GM19328 (cell line): ENCODE measurements at regions not wholly inside any gene's neighbourhood (a gene's known extent, or its start where the extent isn't known, plus 50 kb on each side); places are given as distances from the start of the nearest gene placed in this dataset.
"Not testable (repeated sequence)": the region's sequence is repeated elsewhere in the genome, so short reads cannot be mapped to it uniquely, and the experiment has no call there.

Experiments
- ATAC-seq: cut with Tn5 transposase; IDR thresholded peaks from one replicate; pipeline ENCODE4 v1.9.1; 2021; ENCODE audit warnings: mild to moderate bottlenecking, moderate library complexity; ENCODE audit not compliant: unreplicated experiment

DNA sequence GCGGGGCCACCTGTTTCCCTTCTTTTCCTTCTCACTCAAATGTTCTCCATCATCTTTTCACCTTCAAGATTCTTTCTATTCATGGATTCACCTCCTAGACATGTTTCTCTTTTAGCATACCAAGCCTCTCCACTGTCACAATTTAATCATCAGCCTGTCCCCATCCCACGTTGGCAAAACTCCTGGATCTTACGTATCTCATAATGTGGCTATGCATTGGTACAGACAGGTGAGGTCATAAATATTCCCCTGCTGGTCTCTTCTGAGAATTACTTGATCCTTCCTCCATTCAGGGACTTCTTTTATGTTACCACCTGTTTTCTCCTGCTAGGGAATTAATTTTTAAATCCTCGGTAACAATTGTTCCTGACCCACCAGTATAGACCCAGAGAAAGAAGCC is 262.6 kb upstream of the NEBL start:
- ATAC-seq: no peak

GRCh38 chr10:21158301-21158700 is 261.2 kb upstream of the NEBL start:
- ATAC-seq: no peak

DNA sequence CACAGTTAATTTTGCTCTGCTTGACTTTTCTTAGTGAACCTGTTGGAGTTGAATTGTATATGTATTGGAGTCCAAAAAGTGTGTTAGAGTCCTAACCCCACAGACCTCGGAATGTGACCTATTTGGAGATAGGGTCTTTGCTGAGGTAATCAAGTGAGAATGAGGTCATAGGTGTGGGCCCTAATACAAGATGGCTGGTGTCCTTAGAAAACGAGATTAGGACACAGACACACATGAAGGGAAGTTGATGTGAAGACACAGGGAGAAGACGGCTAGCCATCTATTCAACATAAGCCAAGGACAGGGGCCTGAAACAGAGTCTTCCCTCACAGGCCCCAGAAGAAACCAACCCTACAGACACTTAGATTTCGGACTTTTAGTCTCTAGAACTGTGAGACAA is 260.6 kb upstream of the NEBL start:
- ATAC-seq: no peak

DNA sequence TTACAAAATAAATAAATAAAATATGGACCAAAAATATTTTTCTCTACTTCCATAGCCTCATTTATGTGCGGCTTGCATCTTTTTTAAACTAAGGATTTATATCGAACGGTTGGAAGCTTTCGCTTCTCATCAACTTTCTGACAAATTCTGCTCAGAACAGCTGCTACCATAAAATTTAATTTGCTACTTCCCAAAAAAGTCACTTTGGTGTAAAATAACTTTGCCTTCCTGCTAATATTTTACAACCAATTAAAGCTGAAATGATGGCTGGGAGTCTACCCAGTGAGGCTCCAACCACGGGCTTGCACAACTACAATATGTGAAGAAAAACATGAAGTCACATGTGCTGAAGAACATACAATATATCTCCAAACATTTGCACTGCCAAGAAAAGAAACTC is 253.1 kb upstream of the NEBL start:
- no peak for ATAC-seq

GRCh38 chr10:21146436-21146789 is 249.3 kb upstream of the NEBL start:
- no peak for ATAC-seq

GRCh38 chr10:21145751-21146435 is 248.8 kb upstream of the NEBL start:
- no peak for ATAC-seq

DNA sequence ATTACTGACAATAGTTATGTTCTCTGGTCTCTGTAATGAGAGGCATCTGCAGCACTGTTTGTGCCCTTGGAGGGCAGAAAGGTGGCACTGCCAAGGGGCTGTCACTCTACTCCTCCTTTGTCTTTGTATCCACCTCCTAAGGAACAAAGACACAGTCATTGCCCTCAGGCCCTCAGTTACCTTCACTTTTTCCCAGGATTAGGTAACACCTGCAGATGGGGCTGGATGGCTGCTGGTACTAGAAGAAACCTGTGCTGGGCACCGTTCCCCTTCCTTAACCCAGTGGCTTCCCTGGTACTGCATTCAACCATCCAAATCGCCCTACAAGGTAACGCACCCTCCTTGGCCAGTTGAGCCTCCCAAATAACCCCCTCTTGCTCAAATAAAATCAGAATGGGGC is 246.9 kb upstream of the NEBL start:
- no peak for ATAC-seq

- ATAC-seq: no peak
These were observed 244.9 kb upstream of the NEBL start for GRCh38 chr10:21141946-21142492.

- ATAC-seq: no peak
These were observed 241.7 kb upstream of the NEBL start for GRCh38 chr10:21138769-21139340.

DNA sequence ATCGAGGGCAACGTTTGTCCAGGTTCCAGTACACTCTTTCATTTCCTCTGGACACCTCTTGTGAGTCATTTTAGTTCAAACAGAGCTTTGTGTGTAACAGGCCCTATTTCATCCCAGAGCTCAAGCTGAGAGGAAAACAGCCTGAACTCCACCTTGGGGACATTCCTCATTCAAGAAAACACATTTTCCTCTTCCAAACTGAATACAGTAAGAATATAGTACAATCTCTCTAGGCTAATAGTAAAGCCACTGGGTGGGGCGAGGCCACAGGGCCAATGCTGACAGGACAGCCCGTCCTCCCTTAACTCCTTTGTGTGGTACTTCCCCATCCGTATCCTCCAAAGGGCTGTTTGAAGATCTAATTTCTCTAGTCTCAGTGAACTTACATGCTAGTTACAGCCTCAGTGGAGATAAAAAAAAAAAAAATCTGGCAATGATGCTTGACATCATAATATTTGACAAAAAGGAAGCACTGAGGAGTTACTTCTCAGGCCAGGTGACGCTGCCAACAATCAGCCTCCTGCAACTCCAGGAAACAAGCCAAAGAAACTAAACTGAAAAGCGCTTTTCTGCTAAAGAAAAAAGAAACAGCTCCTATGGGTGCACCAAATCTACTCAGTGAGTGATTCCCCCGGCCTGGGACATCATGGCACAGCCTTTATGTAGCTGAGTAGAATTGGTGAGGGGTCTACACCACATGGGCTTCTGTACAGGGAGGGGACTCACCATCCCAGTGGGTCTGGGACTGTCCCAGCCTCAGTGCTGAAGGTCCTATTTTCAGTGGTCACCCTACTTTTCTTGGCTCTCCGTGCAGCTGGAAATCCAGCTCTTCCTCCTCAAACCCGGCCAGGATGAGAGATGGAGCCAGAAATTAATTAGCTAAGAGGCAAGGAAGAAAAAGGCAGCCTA is 238.2 kb upstream of the NEBL start:
- ATAC-seq: no peak

- no peak for ATAC-seq
These were observed 237.5 kb upstream of the NEBL start for GRCh38 chr10:21134645-21135022.

GRCh38 chr10:21130683-21131442 is 233.8 kb upstream of the NEBL start:
- no peak for ATAC-seq

DNA sequence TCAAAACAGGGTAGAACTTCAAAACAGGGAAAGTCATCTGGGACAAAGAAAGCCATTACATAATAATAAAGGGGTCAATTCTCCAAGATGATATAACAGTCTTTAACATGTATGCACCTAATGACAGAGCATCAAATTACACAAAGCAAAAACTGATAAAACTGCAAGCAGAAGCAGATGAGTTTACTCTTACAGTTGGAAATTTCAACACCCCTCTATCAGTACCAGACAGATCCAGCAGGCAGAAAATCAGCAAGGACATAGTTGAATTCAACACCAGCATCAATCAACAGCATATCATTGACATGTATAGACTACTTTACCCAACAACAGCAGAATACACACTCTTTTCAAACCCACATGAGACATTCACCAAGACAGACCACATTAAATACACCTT is 233.0 kb upstream of the NEBL start:
- no peak for ATAC-seq

DNA sequence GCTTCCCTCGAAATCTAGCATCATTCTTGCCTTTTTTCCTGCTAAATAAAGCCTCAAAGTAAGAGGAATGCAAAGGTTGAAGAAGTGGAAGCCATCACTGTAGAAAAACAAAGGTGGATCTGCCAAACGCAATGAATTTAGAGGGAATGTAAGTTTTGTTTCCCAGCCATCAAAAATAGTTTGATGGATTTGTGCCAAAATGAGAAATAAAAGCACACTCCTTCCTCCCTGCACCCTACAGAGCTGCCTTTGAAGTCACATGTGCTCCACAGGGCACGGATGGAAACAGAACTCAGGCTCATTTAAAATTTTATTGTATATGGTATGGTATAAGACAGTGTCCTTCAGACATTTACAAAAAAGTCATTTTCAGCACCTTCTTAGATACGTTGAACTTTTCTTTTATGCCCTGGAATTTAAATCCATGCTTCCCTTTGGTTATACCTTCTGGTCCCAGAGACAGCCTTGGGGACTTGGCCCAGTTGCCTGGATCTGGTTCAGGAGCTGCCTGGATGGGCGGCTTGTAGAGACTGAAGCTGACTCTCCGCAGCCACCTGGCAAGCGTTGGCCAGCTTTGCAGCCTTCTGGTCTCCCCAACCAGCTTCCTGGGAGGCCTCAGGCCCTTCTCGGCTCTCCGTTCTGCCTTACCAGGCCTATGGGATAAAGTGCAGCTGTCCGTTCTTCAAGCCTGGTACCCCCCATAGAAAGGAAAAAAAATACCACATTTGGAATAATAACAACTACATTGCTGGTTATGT is 228.5 kb upstream of the NEBL start:
- ATAC-seq: no peak

DNA sequence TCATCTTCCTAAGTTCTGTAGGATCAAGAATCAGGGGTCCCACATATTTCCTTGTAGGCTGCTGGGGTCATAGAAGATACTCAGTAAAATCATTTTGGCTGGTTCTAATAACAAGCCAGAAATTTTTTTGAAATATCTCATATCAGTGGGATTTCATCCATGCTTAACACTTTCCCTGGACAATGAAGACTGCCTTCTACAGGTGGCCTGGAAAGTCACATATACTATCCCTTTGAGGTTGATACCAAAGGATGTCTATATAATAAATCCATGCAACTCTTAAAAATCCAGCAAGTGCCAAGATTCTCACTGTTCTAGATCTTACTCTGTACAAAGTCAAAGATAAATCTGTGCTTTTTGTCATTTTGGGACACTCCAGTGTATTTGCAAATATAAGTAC is 225.8 kb upstream of the NEBL start:
- ATAC-seq: no peak

- not testable (repeated sequence) for ATAC-seq
These were observed 224.7 kb upstream of the NEBL start for GRCh38 chr10:21121822-21122221.

DNA sequence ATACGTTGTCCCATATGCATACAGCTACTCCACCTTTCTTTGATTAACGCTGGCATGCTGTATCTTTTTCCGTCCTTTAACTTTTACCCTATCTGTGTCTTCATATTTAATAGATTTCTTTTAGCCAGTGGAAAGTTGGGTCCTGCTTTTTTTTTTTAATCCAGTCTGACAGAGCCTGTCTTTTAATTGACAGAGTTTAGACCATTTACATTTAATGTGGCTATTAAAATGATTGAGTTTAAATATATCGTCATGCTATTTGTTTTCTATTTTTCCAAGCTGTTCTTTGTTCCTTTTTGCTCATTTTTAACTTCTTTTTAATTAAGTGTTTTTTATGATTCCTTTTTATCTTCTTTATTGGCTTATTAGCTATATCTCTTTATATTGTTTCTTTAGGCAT is 217.6 kb upstream of the NEBL start:
- ATAC-seq: no peak

GRCh38 chr10:21110358-21110757 is 213.2 kb upstream of the NEBL start:
- ATAC-seq: no peak

DNA sequence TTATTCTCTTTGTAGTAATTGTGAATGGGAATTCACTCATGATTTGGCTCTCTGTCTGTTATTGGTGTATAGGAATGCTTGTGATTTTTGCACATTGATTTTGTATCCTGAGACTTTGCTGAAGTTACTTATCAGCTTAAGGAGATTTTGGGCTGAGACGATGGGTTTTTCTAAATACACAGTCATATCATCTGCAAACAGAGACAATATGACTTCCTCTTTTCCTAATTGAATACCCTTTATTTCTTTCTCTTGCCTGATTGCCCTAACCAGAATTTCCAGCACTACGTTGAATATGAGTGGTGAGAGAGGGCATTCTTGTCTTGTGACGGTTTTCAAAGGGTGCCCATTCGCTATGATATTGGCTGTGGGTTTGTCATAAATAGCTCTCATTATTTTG is 209.8 kb upstream of the NEBL start:
- not testable (repeated sequence) for ATAC-seq

GRCh38 chr10:21105331-21105730 is 208.2 kb upstream of the NEBL start:
- not testable (repeated sequence) for ATAC-seq
